Stimulated activated naive CD8-positive, alpha-beta T cell treated with anti-CD3 and anti-CD28 coated beads, Interleukin-15, amount 100 ng/mL, for 72 hours (primary cell): ENCODE measurements at regions not wholly inside any gene's neighbourhood (a gene's known extent, or its start where the extent isn't known, plus 50 kb on each side); places are given as distances from the start of the nearest gene placed in this dataset.
"Not testable (repeated sequence)": the region's sequence is repeated elsewhere in the genome, so short reads cannot be mapped to it uniquely, and the experiment has no call there.

Experiments
- ATAC-seq: fragments of 150-1000 bp; cut with Tn5 transposase; 2 replicates; pipeline ENCODE4 v1.10.0; 2021; ENCODE audit warnings: mild to moderate bottlenecking, moderate library complexity
- DNase-seq, 2 donors: peaks; one replicate each; pipeline ENCODE4 v3.0.0; 2021 to 2022
- H3K27ac Mint-ChIP-seq, 2 donors: one replicate each; pipeline ENCODE4 v1.8.0; 2022; ENCODE audit warnings: mild to moderate bottlenecking in 2 of 2, mixed read lengths in 2 of 2, moderate library complexity in 2 of 2
- H3K27me3 Mint-ChIP-seq: one replicate; pipeline ENCODE4 v1.8.0; 2022; ENCODE audit warnings: mixed read lengths
- H3K4me1 Mint-ChIP-seq: one replicate; pipeline ENCODE4 v1.8.0; 2022; ENCODE audit warnings: mild to moderate bottlenecking, mixed read lengths
- H3K4me3 Mint-ChIP-seq, 2 donors: one replicate each; pipeline ENCODE4 v1.8.0; 2022; ENCODE audit warnings: mild to moderate bottlenecking in 2 of 2, mixed read lengths in 2 of 2, moderate library complexity in 1 of 2
- H3K9me3 Mint-ChIP-seq, 2 donors: one replicate each; pipeline ENCODE4 v1.8.0; 2022; ENCODE audit warnings: mixed read lengths in 2 of 2

GRCh38 chr4:28488021-28488420, 1627.4 kb downstream of the STIM2 start:
- H3K27ac Mint-ChIP-seq = no peak overlapping the region
- no peak for ATAC-seq
- DNase-seq = no peak
- H3K27me3 Mint-ChIP-seq = no peaks in the 10 kb centered on the region
- no peaks in the 10 kb centered on the region for H3K4me1 Mint-ChIP-seq
- no peak overlapping the region for H3K4me3 Mint-ChIP-seq
- peaks cover 5 to 13% of the 10 kb centered on the region in 2 donors for H3K9me3 Mint-ChIP-seq

- Mint-ChIP-seq H3K4me3 (no peak overlapping the region), H3K27ac (no peak overlapping the region)
- no peak for ATAC-seq
Observed at GRCh38 chr4:28490669-28491068, 1630.0 kb downstream of the STIM2 start.

GRCh38 chr4:28505064-28505463, 1644.4 kb downstream of the STIM2 start:
- no peaks in the 10 kb centered on the region for H3K27me3 Mint-ChIP-seq
- no peak overlapping the region for H3K4me3 Mint-ChIP-seq
- ATAC-seq = no peak
- peaks cover 0 to 7% of the 10 kb centered on the region in 2 donors for H3K9me3 Mint-ChIP-seq
- DNase-seq = no peak
- H3K27ac Mint-ChIP-seq = no peak overlapping the region
- H3K4me1 Mint-ChIP-seq = no peaks in the 10 kb centered on the region

More at GRCh38 chr4:28490669-28491068, 1630.0 kb downstream of the STIM2 start:
- DNase-seq = no peak
- Mint-ChIP-seq H3K27me3 (no peaks in the 10 kb centered on the region), H3K9me3 (peaks cover 5 to 21% of the 10 kb centered on the region in 2 donors), H3K4me1 (no peaks in the 10 kb centered on the region)

- Mint-ChIP-seq H3K27me3 (no peaks in the 10 kb centered on the region), H3K27ac (no peak overlapping the region), H3K4me1 (no peaks in the 10 kb centered on the region), H3K9me3 (peaks cover 0 to 7% of the 10 kb centered on the region in 2 donors), H3K4me3 (no peak overlapping the region)
- no peak for DNase-seq
- no peak for ATAC-seq
Observed at GRCh38 chr4:28508636-28509035, 1648.0 kb downstream of the STIM2 start.

- not testable (repeated sequence) for H3K27me3 Mint-ChIP-seq, H3K9me3 Mint-ChIP-seq, H3K4me3 Mint-ChIP-seq, H3K27ac Mint-ChIP-seq, H3K4me1 Mint-ChIP-seq, ATAC-seq, DNase-seq
Observed at GRCh38 chr4:28514766-28515165, 1654.1 kb downstream of the STIM2 start.

- H3K4me1 Mint-ChIP-seq = no peaks in the 10 kb centered on the region
- ATAC-seq (no peak), DNase-seq (no peak)
- peaks cover 7 to 9% of the 10 kb centered on the region in 2 donors for H3K9me3 Mint-ChIP-seq
- H3K27me3 Mint-ChIP-seq = no peaks in the 10 kb centered on the region
- H3K4me3 Mint-ChIP-seq = no peak overlapping the region
- H3K27ac Mint-ChIP-seq = no peak overlapping the region
Observed at GRCh38 chr4:28518561-28519165, 1658.0 kb downstream of the STIM2 start.

- peaks cover 17 to 19% of the 10 kb centered on the region in 2 donors for H3K9me3 Mint-ChIP-seq
- no peaks in the 10 kb centered on the region for H3K4me1 Mint-ChIP-seq
- no peak for ATAC-seq
- H3K27ac Mint-ChIP-seq = no peak overlapping the region
- H3K27me3 Mint-ChIP-seq = no peaks in the 10 kb centered on the region
- H3K4me3 Mint-ChIP-seq = no peak overlapping the region
- no peak for DNase-seq
Observed at GRCh38 chr4:28523681-28524190, 1663.1 kb downstream of the STIM2 start.

GRCh38 chr4:28536124-28536523, 1675.5 kb downstream of the STIM2 start:
- ATAC-seq (no peak), DNase-seq (no peak)
- no peak overlapping the region for H3K27ac Mint-ChIP-seq
- no peaks in the 10 kb centered on the region for H3K4me1 Mint-ChIP-seq
- H3K27me3 Mint-ChIP-seq = no peaks in the 10 kb centered on the region
- H3K9me3 Mint-ChIP-seq = peaks cover 0 to 12% of the 10 kb centered on the region in 2 donors
- no peak overlapping the region for H3K4me3 Mint-ChIP-seq

- H3K4me3 Mint-ChIP-seq = no peak overlapping the region
- no peaks in the 10 kb centered on the region for H3K27me3 Mint-ChIP-seq
- H3K27ac Mint-ChIP-seq = no peak overlapping the region
- H3K9me3 Mint-ChIP-seq = peaks cover 6 to 8% of the 10 kb centered on the region in 2 donors
- ATAC-seq = no peak
- H3K4me1 Mint-ChIP-seq = no peaks in the 10 kb centered on the region
- no peak for DNase-seq
Observed at GRCh38 chr4:28545986-28546385, 1685.3 kb downstream of the STIM2 start.

GRCh38 chr4:28548136-28548535, 1687.5 kb downstream of the STIM2 start:
- no peaks in the 10 kb centered on the region for H3K4me1 Mint-ChIP-seq

GRCh38 chr4:28548594-28548993, 1688.0 kb downstream of the STIM2 start:
- H3K4me1 Mint-ChIP-seq = no peaks in the 10 kb centered on the region
- no peaks in the 10 kb centered on the region for H3K27me3 Mint-ChIP-seq
- no peak overlapping the region for H3K4me3 Mint-ChIP-seq
- no peak overlapping the region for H3K27ac Mint-ChIP-seq
- H3K9me3 Mint-ChIP-seq = peaks cover 10 to 13% of the 10 kb centered on the region in 2 donors
- ATAC-seq = no peak
- DNase-seq = no peak

More at GRCh38 chr4:28548136-28548535, 1687.5 kb downstream of the STIM2 start:
- Mint-ChIP-seq H3K27me3 (no peaks in the 10 kb centered on the region), H3K27ac (no peak overlapping the region), H3K4me3 (no peak overlapping the region), H3K9me3 (peaks cover 6 to 10% of the 10 kb centered on the region in 2 donors)
- ATAC-seq (no peak), DNase-seq (no peak)

- ATAC-seq = no peak
- peaks cover 9 to 28% of the 10 kb centered on the region in 2 donors for H3K9me3 Mint-ChIP-seq
- H3K27ac Mint-ChIP-seq = no peak overlapping the region
- H3K4me1 Mint-ChIP-seq = no peaks in the 10 kb centered on the region
- H3K27me3 Mint-ChIP-seq = no peaks in the 10 kb centered on the region
- no peak overlapping the region for H3K4me3 Mint-ChIP-seq
- DNase-seq = no peak
Observed at GRCh38 chr4:28555866-28556265, 1695.2 kb downstream of the STIM2 start.

- Mint-ChIP-seq H3K27me3 (no peaks in the 10 kb centered on the region), H3K4me3 (no peak overlapping the region), H3K9me3 (peaks cover 9 to 24% of the 10 kb centered on the region in 2 donors), H3K27ac (no peak overlapping the region), H3K4me1 (no peaks in the 10 kb centered on the region)
- DNase-seq (no peak), ATAC-seq (no peak)
Observed at GRCh38 chr4:28557755-28558154, 1697.1 kb downstream of the STIM2 start.

GRCh38 chr4:28558895-28559294, 1698.3 kb downstream of the STIM2 start:
- H3K4me3 Mint-ChIP-seq = no peak overlapping the region
- no peaks in the 10 kb centered on the region for H3K27me3 Mint-ChIP-seq
- peaks cover 2 to 18% of the 10 kb centered on the region in 2 donors for H3K9me3 Mint-ChIP-seq
- ATAC-seq (no peak), DNase-seq (no peak)
- H3K4me1 Mint-ChIP-seq = no peaks in the 10 kb centered on the region
- H3K27ac Mint-ChIP-seq = no peak overlapping the region

- Mint-ChIP-seq H3K9me3 (peaks cover 0 to 13% of the 10 kb centered on the region in 2 donors), H3K4me3 (no peak overlapping the region), H3K27ac (no peak overlapping the region), H3K4me1 (no peaks in the 10 kb centered on the region), H3K27me3 (no peaks in the 10 kb centered on the region)
- ATAC-seq (no peak), DNase-seq (no peak)
Observed at GRCh38 chr4:28562913-28563312, 1702.3 kb downstream of the STIM2 start.

- Mint-ChIP-seq H3K4me3 (no peak overlapping the region), H3K27me3 (no peaks in the 10 kb centered on the region), H3K27ac (no peak overlapping the region), H3K4me1 (no peaks in the 10 kb centered on the region), H3K9me3 (peaks cover 8 to 14% of the 10 kb centered on the region in 2 donors)
- ATAC-seq = no peak
- DNase-seq = no peak
Observed at GRCh38 chr4:28565396-28565795, 1704.8 kb downstream of the STIM2 start.

GRCh38 chr4:28600958-28601357, 1740.3 kb downstream of the STIM2 start:
- no peak for ATAC-seq
- Mint-ChIP-seq H3K27me3 (no peaks in the 10 kb centered on the region), H3K4me3 (no peak overlapping the region), H3K9me3 (peaks cover 4 to 18% of the 10 kb centered on the region in 2 donors), H3K4me1 (no peaks in the 10 kb centered on the region), H3K27ac (no peak overlapping the region)
- DNase-seq = no peak
